Left ventricle myocardium inferior (tissue), 1 donor: ENCODE measurements at regions not wholly inside any gene's neighbourhood (a gene's known extent, or its start where the extent isn't known, plus 50 kb on each side); places are given as distances from the start of the nearest gene placed in this dataset.

ENCODE experiments used
- DNase-seq: peaks from one replicate; pipeline ENCODE4 v3.0.0-alpha.2; 2020
- H3K27ac ChIP-seq: fragments of 200-600 bp; replicated peaks from 2 replicates; pipeline ENCODE4 v1.8.0; 2021
- H3K27me3 ChIP-seq: fragments of 200-600 bp; 2 replicates; pipeline ENCODE4 v1.8.0; 2021; ENCODE audit warnings: low read depth
- H3K36me3 ChIP-seq: fragments of 200-600 bp; 2 replicates; pipeline ENCODE4 v1.8.0; 2021
- H3K4me1 ChIP-seq: fragments of 200-600 bp; 2 replicates; pipeline ENCODE4 v1.8.0; 2021
- H3K4me3 ChIP-seq: fragments of 200-600 bp; 2 replicates; pipeline ENCODE4 v1.8.0; 2021; ENCODE audit warnings: mild to moderate bottlenecking, moderate library complexity
- H3K9me3 ChIP-seq: fragments of 200-600 bp; replicated peaks from 2 replicates; pipeline ENCODE4 v1.8.0; 2021
- intact Hi-C: fragments of 100-400 bp; cut with micrococcal nuclease; formaldehyde crosslinking; loops from one replicate; pipeline ENCODE4 v1.11.0; 2022
- TF ChIP-seq, protein P1 (sequence below): fragments of 200-600 bp; IDR thresholded peaks from 2 replicates; pipeline ENCODE4 v1.8.0; 2021; ENCODE audit warnings: antibody characterized with exemption, mild to moderate bottlenecking, borderline replicate concordance
- donor health status: DM: no; HTN: yes; CAD: no; lungs with severe emphysema.

DNA sequence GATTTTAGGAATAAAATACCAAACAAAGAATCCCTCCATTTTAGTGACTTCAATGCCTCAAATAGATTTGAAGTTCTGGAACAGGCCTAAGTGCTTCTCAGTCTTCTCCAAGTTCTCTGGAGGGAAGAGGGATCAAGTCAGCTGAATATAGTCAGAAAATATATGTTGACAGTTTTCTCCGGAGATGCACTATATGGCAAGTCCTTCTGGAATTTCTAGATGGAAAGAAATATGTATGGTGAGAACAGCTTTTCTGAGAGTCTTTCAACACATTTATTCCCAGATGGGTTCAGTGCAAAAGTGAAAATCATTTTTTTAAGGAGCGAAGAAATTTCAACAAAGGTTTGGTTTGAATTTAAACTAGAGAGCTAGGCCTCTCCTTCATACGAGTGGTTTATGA, 317.4 kb upstream of the SLC30A5 start:
- Histone ChIP-seq H3K4me1 (peaks cover 8% of the 10 kb centered on the region), H3K36me3 (no peaks in the 10 kb centered on the region), H3K27me3 (no peaks in the 10 kb centered on the region), H3K27ac (no peak overlapping the region), H3K9me3 (no peaks in the 10 kb centered on the region), H3K4me3 (no peak overlapping the region)
- no peak for DNase-seq
- intact Hi-C loops, result no loop called here
- TF ChIP-seq, protein P1, sequence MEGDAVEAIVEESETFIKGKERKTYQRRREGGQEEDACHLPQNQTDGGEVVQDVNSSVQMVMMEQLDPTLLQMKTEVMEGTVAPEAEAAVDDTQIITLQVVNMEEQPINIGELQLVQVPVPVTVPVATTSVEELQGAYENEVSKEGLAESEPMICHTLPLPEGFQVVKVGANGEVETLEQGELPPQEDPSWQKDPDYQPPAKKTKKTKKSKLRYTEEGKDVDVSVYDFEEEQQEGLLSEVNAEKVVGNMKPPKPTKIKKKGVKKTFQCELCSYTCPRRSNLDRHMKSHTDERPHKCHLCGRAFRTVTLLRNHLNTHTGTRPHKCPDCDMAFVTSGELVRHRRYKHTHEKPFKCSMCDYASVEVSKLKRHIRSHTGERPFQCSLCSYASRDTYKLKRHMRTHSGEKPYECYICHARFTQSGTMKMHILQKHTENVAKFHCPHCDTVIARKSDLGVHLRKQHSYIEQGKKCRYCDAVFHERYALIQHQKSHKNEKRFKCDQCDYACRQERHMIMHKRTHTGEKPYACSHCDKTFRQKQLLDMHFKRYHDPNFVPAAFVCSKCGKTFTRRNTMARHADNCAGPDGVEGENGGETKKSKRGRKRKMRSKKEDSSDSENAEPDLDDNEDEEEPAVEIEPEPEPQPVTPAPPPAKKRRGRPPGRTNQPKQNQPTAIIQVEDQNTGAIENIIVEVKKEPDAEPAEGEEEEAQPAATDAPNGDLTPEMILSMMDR, result no peak

DNA sequence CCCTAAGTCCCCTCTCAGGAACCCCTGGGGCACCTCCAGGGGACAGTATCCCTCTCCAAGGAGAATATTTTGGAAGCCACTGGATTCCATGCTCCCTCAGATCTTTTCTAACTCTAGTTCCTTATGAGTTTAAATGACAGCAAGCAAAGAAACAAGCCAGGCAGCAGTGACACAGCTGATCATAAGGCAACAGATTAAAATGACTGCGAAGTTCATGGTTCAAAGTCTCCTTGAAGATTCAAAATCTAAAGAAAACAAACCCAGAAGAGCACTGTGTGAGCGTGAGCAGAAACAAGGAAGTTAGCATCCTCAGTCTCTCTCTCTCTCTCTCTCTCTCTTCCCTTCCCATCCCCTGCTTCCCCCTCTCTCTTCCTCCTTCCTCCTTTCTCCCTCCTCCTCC, 316.7 kb upstream of the SLC30A5 start:
- H3K27me3 ChIP-seq, result no peaks in the 10 kb centered on the region
- peaks cover under 1% of the 10 kb centered on the region for H3K4me1 ChIP-seq
- TF ChIP-seq, protein P1, result no peak
- H3K27ac ChIP-seq, result no peak overlapping the region
- no peaks in the 10 kb centered on the region for H3K36me3 ChIP-seq
- no peak for DNase-seq
- no peaks in the 10 kb centered on the region for H3K9me3 ChIP-seq
- intact Hi-C loops, result no loop called here
- H3K4me3 ChIP-seq, result no peak overlapping the region

DNA sequence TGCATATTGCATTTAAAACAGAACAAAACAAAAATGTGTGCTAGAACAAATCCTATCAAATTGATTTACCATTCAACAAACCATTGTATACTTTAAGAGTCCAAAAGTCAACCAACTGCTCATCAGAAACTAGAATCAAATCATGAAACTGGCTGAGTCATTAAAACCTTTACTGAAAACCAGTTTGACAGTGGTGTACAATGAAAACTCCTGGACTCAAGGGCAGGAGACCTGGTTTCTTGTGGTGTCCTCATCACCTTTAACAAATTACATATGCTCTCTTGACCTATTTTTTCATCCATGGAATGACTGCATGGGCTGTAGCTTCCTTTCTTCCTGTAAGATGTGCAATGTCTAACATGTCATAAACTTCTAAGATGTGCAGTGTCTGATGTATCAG, 315.3 kb upstream of the SLC30A5 start:
- TF ChIP-seq, protein P1, result no peak
- no peak overlapping the region for H3K4me3 ChIP-seq
- H3K36me3 ChIP-seq, result no peaks in the 10 kb centered on the region
- no peaks in the 10 kb centered on the region for H3K27me3 ChIP-seq
- DNase-seq, result no peak
- H3K9me3 ChIP-seq, result no peaks in the 10 kb centered on the region
- H3K27ac ChIP-seq, result no peak overlapping the region
- intact Hi-C loops, result no loop called here
- H3K4me1 ChIP-seq, result no peaks in the 10 kb centered on the region

DNA sequence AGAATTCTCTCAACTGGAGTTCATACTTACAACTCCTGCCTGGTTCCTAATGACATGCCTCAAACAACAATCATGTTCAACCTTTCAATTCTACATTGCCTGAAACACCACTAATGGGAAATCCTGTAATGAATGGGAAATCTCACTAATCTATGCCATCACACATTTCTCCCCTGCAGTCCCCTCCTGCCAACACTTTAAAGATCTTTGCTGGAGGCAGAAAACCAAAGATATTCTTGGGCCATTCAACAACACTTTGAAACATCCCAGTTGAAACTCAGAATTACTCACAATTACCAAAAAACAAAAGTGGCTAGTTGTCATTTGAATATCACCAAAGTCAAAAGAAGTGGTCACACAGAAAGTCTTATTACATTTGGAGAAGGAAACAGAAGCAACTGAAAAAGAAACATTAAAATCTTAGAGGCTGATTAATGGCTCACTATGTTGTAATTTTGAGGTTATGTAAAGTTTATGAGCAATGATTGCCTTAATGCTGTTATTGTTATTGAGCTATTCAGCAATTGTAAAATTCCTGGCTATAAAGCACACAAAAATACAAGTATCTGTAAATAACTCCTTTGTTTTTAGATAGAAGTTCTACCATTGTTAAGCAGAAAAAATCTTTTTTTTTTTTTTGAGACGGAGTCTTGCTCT, 313.4 kb upstream of the SLC30A5 start:
- H3K4me1 ChIP-seq, result no peaks in the 10 kb centered on the region

DNA sequence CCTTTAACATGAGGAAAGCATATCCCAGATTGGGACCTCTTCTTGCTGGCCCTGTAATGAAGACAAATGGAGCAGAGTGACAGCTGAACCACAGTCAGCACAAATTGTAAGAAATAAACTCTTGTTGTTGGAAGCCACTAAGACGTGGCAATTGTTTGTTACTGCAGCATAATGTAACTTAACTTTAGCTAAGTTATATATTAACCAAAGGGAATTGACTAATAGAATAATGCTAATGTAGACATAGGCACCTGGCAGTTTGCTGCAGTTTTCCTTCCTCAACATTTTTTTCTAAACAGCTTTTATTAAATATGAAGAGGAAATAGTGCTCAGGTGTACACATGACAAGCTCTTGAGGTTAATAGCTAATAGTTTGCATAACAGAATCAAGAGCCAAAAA, 300.7 kb upstream of the SLC30A5 start:
- TF ChIP-seq, protein P1, result no peak
- DNase-seq, result no peak

More for the DNA sequence above, 313.4 kb upstream of the SLC30A5 start:
- Histone ChIP-seq H3K36me3 (no peaks in the 10 kb centered on the region), H3K9me3 (peaks cover 9% of the 10 kb centered on the region), H3K27ac (no peak overlapping the region), H3K27me3 (no peaks in the 10 kb centered on the region), H3K4me3 (no peak overlapping the region)
- intact Hi-C loops, result no loop called here
- no peak for DNase-seq
- TF ChIP-seq, protein P1, result no peak

DNA sequence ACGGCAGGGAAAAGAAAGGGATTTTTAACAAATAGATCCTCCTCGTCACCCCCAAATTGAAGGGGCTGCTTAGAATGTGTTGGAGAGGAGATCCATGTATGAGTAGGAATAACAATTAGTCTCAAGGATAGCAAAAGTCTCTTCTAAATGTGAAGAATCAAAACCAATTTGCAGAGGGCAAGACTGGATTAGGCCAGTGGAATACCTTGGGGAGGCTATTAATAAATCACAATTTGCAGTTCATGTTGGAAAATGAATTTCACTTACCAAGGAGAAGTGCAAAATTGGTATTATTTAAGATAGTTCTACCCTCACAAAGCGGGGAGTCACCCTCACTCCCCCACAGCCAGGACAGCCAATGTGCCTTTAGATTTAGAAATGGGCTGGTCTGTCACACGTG, 299.8 kb upstream of the SLC30A5 start:
- no peaks in the 10 kb centered on the region for H3K9me3 ChIP-seq
- no peaks in the 10 kb centered on the region for H3K36me3 ChIP-seq
- no peaks in the 10 kb centered on the region for H3K27me3 ChIP-seq
- intact Hi-C loops, result no loop called here
- H3K4me3 ChIP-seq, result no peak overlapping the region
- H3K4me1 ChIP-seq, result peaks cover 8% of the 10 kb centered on the region
- TF ChIP-seq, protein P1, result no peak
- no peak overlapping the region for H3K27ac ChIP-seq
- no peak for DNase-seq

More for the DNA sequence above, 300.7 kb upstream of the SLC30A5 start:
- no peak overlapping the region for H3K4me3 ChIP-seq
- no peaks in the 10 kb centered on the region for H3K27me3 ChIP-seq
- no peak overlapping the region for H3K27ac ChIP-seq
- H3K9me3 ChIP-seq, result no peaks in the 10 kb centered on the region
- H3K4me1 ChIP-seq, result peaks cover 8% of the 10 kb centered on the region
- H3K36me3 ChIP-seq, result no peaks in the 10 kb centered on the region
- intact Hi-C loops, result no loop called here
